Thyroid gland (tissue), 4 donors: ENCODE measurements at regions not wholly inside any gene's neighbourhood (a gene's known extent, or its start where the extent isn't known, plus 50 kb on each side); places are given as distances from the start of the nearest gene placed in this dataset.
"Not testable (repeated sequence)": the region's sequence is repeated elsewhere in the genome, so short reads cannot be mapped to it uniquely, and the experiment has no call there.

ENCODE experiments used
- DNase-seq, 2 donors: peaks; one replicate each; pipeline ENCODE4 v3.0.0-alpha.2; 2019
- H3K27ac ChIP-seq, 3 donors: fragments of 200-600 bp; sonication (generic); 1 replicate in 2 of 3; 2 replicates in 1 of 3; pipeline ENCODE4 v1.5.1; 2016 to 2019; ENCODE audit warnings: mild to moderate bottlenecking in 1 of 3, moderate library complexity in 1 of 3
- H3K27me3 ChIP-seq: fragments of 200-600 bp; sonication (generic); one replicate; pipeline ENCODE4 v1.5.1; 2019
- H3K36me3 ChIP-seq, 2 donors: fragments of 200-600 bp; sonication (generic); one replicate each; pipeline ENCODE4 v1.5.1; 2016 to 2019
- H3K4me1 ChIP-seq, 2 donors: fragments of 200-600 bp; sonication (generic); one replicate each; pipeline ENCODE4 v1.5.1; 2017 to 2019
- H3K4me3 ChIP-seq, 3 donors: fragments of 200-600 bp; sonication (generic); replicated peaks in 1 of 3; 1 replicate in 2 of 3; 2 replicates in 1 of 3; pipeline ENCODE4 v1.5.1; 2016; ENCODE audit warnings: mild to moderate bottlenecking in 1 of 3
- H3K9me3 ChIP-seq: fragments of 200-600 bp; sonication (generic); one replicate; pipeline ENCODE4 v1.5.1; 2017
- POLR2A ChIP-seq, 2 donors: fragments of 450-650 bp; IDR thresholded peaks; one replicate each; pipeline ENCODE4 v1.6.1; 2017; ENCODE audit warnings: antibody characterized with exemption in 2 of 2, mild to moderate bottlenecking in 2 of 2, moderate library complexity in 1 of 2
- WGBS, 2 donors: methylation state at CpG; one replicate each; pipeline ENCODE4 v1.1.5; 2017; 5-methylcytosine and 5-hydroxymethylcytosine counted together
- intact Hi-C: fragments of 100-400 bp; cut with DNase I; formaldehyde crosslinking; loops from one replicate; pipeline ENCODE4 v1.15.1; 2023
- TF ChIP-seq, protein P1 (sequence below), 6 experiments: fragments of 200-600 bp in 3 of 6; fragments of 450-650 bp in 3 of 6; sonication (generic) in 3 of 6; IDR thresholded peaks; one replicate each; pipeline ENCODE4 v1.5.1; 2016 to 2019; ENCODE audit warnings: antibody characterized with exemption in 6 of 6, mild to moderate bottlenecking in 2 of 6, inconsistent platforms in 1 of 6, moderate library complexity in 1 of 6

DNA sequence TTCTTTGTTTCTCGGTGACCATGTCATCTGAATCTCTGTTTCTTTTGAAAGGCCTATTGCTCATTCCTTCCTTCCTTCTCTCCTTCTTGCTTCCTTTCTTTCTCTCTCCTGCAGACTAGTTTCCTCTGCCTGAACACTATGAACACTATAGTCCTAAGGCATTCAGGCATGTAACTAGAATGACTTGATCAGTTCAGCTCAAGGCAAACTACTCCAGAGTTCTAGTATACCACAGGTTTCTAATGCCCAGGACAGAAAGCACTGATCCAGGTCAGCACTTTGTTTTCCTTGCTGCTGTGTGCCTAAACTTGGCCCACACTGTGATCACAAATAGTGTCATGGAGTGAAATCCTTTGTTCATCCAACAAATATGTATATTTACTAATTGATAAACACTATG is 324.1 kb upstream of the GJE1 start:
- H3K4me1 ChIP-seq: no peaks in the 10 kb centered on the region
- no peak for TF ChIP-seq POLR2A (IDR thresholded peaks at IDR 0.05)
- TF ChIP-seq, protein P1, sequence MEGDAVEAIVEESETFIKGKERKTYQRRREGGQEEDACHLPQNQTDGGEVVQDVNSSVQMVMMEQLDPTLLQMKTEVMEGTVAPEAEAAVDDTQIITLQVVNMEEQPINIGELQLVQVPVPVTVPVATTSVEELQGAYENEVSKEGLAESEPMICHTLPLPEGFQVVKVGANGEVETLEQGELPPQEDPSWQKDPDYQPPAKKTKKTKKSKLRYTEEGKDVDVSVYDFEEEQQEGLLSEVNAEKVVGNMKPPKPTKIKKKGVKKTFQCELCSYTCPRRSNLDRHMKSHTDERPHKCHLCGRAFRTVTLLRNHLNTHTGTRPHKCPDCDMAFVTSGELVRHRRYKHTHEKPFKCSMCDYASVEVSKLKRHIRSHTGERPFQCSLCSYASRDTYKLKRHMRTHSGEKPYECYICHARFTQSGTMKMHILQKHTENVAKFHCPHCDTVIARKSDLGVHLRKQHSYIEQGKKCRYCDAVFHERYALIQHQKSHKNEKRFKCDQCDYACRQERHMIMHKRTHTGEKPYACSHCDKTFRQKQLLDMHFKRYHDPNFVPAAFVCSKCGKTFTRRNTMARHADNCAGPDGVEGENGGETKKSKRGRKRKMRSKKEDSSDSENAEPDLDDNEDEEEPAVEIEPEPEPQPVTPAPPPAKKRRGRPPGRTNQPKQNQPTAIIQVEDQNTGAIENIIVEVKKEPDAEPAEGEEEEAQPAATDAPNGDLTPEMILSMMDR (IDR thresholded peaks at IDR 0.05): no peak
- no peak overlapping the region for H3K27ac ChIP-seq
- 80 to 85% methylated on average over 1 of the region's 1 CpG for WGBS, 2 donors
- intact Hi-C loops: no loop called here
- no peak overlapping the region for H3K4me3 ChIP-seq
- H3K36me3 ChIP-seq: no peaks in the 10 kb centered on the region
- DNase-seq: no peak
- no peaks in the 10 kb centered on the region for H3K27me3 ChIP-seq
- no peaks in the 10 kb centered on the region for H3K9me3 ChIP-seq

DNA sequence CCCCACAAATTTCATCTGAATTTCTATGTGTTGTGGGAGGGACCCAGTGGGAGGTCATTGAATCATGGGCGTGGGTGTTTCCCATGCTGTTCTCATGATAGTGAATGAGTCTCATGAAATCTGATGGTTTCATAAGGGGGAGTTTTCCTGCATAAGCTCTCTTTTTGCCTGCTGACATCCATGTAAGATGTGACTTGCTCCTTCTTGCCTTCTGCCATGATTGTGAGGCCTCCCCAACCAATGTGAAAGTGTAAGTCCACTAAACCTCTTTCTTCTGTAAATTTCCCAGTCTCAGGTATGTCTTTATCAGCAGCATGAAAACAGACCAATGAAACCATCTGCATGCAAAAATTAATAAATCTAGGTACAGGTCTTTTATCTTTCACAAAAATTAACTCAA is 331.8 kb upstream of the GJE1 start:
- intact Hi-C loops, H3K4me3 ChIP-seq: not testable (repeated sequence)
- 64 to 65% methylated on average over 1 of the region's 1 CpG for WGBS, 2 donors

DNA sequence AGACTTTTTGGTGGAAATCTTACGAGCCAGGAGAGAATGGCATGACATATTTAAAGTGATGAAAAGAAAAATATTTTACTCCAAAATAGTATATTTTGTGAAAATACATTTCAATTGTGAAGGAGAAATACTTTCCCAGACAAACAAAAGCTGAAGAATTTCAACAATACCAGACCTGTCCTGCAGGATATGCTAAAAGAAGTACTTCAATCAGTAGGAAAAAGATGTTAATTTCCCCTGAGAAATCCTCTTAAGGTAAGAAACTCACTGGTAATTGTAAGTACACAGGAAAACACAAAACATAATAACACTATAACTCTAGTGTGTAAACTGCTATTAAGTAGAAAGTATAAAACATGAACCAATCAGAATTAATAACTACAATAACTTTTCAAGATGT is 341.8 kb upstream of the GJE1 start:
- H3K4me3 ChIP-seq: no peak overlapping the region

More for the DNA sequence above, 331.8 kb upstream of the GJE1 start:
- not testable (repeated sequence) for H3K36me3 ChIP-seq, H3K27ac ChIP-seq, H3K9me3 ChIP-seq, H3K27me3 ChIP-seq, DNase-seq, H3K4me1 ChIP-seq

DNA sequence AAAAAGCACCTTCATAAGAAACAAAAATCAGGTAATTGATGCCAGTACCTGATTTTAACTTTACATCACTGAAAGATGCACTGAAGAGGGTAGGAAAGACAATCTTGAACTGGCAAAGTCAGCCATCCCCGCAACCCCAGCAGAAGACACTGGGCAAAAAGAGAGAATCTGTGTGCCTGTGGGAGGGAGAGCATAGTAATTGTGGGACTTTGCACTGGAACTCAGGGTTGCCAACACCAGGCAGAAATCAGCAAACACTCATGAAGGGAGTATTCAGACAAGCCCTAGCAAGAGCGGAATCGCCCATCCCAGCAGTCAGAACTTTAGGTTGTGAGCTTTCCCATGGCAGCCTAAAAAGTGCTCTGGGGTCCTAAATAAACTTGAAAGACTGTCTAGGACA is 344.6 kb upstream of the GJE1 start:
- no peak overlapping the region for H3K27ac ChIP-seq
- intact Hi-C loops: no loop called here
- H3K9me3 ChIP-seq: no peaks in the 10 kb centered on the region
- H3K4me3 ChIP-seq: no peak overlapping the region
- H3K4me1 ChIP-seq: no peaks in the 10 kb centered on the region
- 84 to 93% methylated on average over 3 of the region's 3 CpGs for WGBS, 2 donors
- H3K27me3 ChIP-seq: no peaks in the 10 kb centered on the region
- no peaks in the 10 kb centered on the region for H3K36me3 ChIP-seq
- no peak for DNase-seq
- no peak for TF ChIP-seq POLR2A (IDR thresholded peaks at IDR 0.05)
- TF ChIP-seq, protein P1 (IDR thresholded peaks at IDR 0.05): no peak

More for the DNA sequence above, 341.8 kb upstream of the GJE1 start:
- Histone ChIP-seq H3K4me1 (no peaks in the 10 kb centered on the region), H3K36me3 (no peaks in the 10 kb centered on the region), H3K27ac (no peak overlapping the region), H3K27me3 (no peaks in the 10 kb centered on the region), H3K9me3 (no peaks in the 10 kb centered on the region)
- WGBS, 2 donors: 80 to 85% methylated on average over 1 of the region's 1 CpG
- DNase-seq: no peak
- intact Hi-C loops: no loop called here
- no peak for TF ChIP-seq POLR2A (IDR thresholded peaks at IDR 0.05)
- TF ChIP-seq, protein P1 (IDR thresholded peaks at IDR 0.05): no peak

DNA sequence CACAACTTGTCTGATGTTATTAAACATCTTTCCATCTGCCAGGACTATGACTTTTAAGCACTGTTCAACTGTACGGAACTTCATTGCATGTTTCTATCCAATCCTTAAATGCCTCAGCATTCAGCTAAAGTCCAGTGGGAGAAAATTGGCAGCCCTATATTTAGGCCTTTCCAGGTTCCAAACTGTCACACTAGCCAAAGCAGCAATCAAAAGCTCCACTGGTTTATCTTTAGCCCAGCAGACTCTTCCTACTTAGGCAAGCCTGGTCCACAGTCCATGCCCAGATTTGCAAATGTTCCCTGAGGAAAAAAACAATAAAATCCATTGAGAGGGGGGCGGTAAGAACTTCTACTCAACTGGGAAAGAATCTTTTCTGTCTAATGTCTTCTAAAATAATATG is 349.1 kb upstream of the GJE1 start:
- TF ChIP-seq, protein P1 (IDR thresholded peaks at IDR 0.05): no peak
- TF ChIP-seq POLR2A (IDR thresholded peaks at IDR 0.05): no peak
- no peaks in the 10 kb centered on the region for H3K4me1 ChIP-seq
- WGBS, 2 donors: 68 to 94% methylated on average over 2 of the region's 2 CpGs

DNA sequence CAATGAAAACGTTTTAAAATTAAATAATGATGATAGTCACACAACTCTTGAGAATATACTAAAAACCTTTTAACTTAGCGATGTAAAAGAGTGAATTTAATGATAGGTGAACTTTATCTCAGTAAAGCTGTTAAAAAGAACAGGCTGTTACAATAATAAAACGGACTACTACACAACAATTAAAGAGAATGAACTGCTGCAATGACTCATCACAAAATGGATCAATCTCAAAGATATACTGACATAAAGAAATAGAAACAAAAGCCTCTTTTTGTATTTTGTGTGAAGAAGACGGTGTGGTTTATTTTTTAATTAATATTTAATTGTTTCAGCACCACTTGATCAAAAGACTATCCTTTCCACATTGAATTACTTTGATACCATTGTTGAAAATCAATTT is 352.4 kb upstream of the GJE1 start:
- no peaks in the 10 kb centered on the region for H3K27me3 ChIP-seq
- H3K4me1 ChIP-seq: no peaks in the 10 kb centered on the region
- WGBS, 2 donors: 68 to 69% methylated on average over 4 of the region's 4 CpGs
- TF ChIP-seq, protein P1 (IDR thresholded peaks at IDR 0.05): no peak
- no peak for TF ChIP-seq POLR2A (IDR thresholded peaks at IDR 0.05)
- no peak for DNase-seq
- H3K9me3 ChIP-seq: no peaks in the 10 kb centered on the region
- intact Hi-C loops: no loop called here
- no peaks in the 10 kb centered on the region for H3K36me3 ChIP-seq
- no peak overlapping the region for H3K27ac ChIP-seq
- no peak overlapping the region for H3K4me3 ChIP-seq

More for the DNA sequence above, 349.1 kb upstream of the GJE1 start:
- no peak overlapping the region for H3K27ac ChIP-seq
- intact Hi-C loops: no loop called here
- H3K4me3 ChIP-seq: no peak overlapping the region
- H3K36me3 ChIP-seq: no peaks in the 10 kb centered on the region
- DNase-seq: no peak
- no peaks in the 10 kb centered on the region for H3K9me3 ChIP-seq
- H3K27me3 ChIP-seq: no peaks in the 10 kb centered on the region
